ENCODE measurements at regions not wholly inside any gene's neighbourhood (a gene's known extent, or its start where the extent isn't known, plus 50 kb on each side); places are given as distances from the start of the nearest gene placed in this dataset.

GRCh38 chr14:95415993-95416392, 96.3 kb upstream of the CLMN start:
- Histone ChIP-seq H3K4me1 (peaks cover 0 to 9% (median 0%) of the 10 kb centered on the region in 12 donors), H3K36me3 (peaks cover 0 to 70% (median 23%) of the 10 kb centered on the region in 9 donors), H3K27ac (no peak overlapping the region), H3K4me3 (no peak overlapping the region), H3K9me3 (no peaks in the 10 kb centered on the region), H3K27me3 (no peaks in the 10 kb centered on the region)
- TF ChIP-seq, protein P1, sequence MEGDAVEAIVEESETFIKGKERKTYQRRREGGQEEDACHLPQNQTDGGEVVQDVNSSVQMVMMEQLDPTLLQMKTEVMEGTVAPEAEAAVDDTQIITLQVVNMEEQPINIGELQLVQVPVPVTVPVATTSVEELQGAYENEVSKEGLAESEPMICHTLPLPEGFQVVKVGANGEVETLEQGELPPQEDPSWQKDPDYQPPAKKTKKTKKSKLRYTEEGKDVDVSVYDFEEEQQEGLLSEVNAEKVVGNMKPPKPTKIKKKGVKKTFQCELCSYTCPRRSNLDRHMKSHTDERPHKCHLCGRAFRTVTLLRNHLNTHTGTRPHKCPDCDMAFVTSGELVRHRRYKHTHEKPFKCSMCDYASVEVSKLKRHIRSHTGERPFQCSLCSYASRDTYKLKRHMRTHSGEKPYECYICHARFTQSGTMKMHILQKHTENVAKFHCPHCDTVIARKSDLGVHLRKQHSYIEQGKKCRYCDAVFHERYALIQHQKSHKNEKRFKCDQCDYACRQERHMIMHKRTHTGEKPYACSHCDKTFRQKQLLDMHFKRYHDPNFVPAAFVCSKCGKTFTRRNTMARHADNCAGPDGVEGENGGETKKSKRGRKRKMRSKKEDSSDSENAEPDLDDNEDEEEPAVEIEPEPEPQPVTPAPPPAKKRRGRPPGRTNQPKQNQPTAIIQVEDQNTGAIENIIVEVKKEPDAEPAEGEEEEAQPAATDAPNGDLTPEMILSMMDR (IDR thresholded peaks at IDR 0.05): no peak
- no peak for TF ChIP-seq POLR2A (IDR thresholded peaks at IDR 0.05)
- ATAC-seq (peak in 1 of 4 donors; percentile 50), DNase-seq (no peak)
- WGBS, 4 donors: 78 to 92% (median 85%) methylated on average over 8 of the region's 8 CpGs
- intact Hi-C loops (cut with DNase I): loop anchor here in 2 of 10 donors (10.0 kb wide), 2 partner anchors 181 to 231 kb away; no protein-coding TSS in a partner anchor

GRCh38 chr14:95413289-95414215, 93.8 kb upstream of the CLMN start:
- H3K27ac ChIP-seq: no peak overlapping the region
- no peak for DNase-seq
- H3K36me3 ChIP-seq: peaks cover 0 to 59% (median 18%) of the 10 kb centered on the region in 9 donors
- H3K4me3 ChIP-seq: no peak overlapping the region
- ATAC-seq: no peak
- no peaks in the 10 kb centered on the region for H3K27me3 ChIP-seq
- TF ChIP-seq POLR2A (IDR thresholded peaks at IDR 0.05): no peak
- TF ChIP-seq, protein P1 (IDR thresholded peaks at IDR 0.05): no peak
- intact Hi-C loops (cut with DNase I): loop anchor here in 2 of 10 donors (10.0 kb wide), 2 partner anchors 179 to 229 kb away; no protein-coding TSS in a partner anchor
- H3K4me1 ChIP-seq: peaks cover 6 to 30% (median 16%) of the 10 kb centered on the region in 12 donors
- 72 to 79% (median 77%) methylated on average over 10 to 11 of the region's 11 CpGs for WGBS, 4 donors
- H3K9me3 ChIP-seq: no peaks in the 10 kb centered on the region

- intact Hi-C loops (cut with DNase I): loop anchor here in 2 of 10 donors (10.0 kb wide), 2 partner anchors 176 to 226 kb away; no protein-coding TSS in a partner anchor
- TF ChIP-seq, protein P1 (IDR thresholded peaks at IDR 0.05): no peak
- TF ChIP-seq POLR2A (IDR thresholded peaks at IDR 0.05): no peak
- ATAC-seq (no peak), DNase-seq (no peak)
- H3K27ac ChIP-seq: peak overlapping the region in 9 of 12 donors; percentile 68 to 86 (median 81)
- H3K4me1 ChIP-seq: peaks cover 9 to 37% (median 18%) of the 10 kb centered on the region in 12 donors
- H3K27me3 ChIP-seq: no peaks in the 10 kb centered on the region
- WGBS, 4 donors: 65 to 95% (median 74%) methylated on average over 2 of the region's 2 CpGs
- peaks cover 0 to 32% (median 0%) of the 10 kb centered on the region in 9 donors for H3K36me3 ChIP-seq
- no peaks in the 10 kb centered on the region for H3K9me3 ChIP-seq
- no peak overlapping the region for H3K4me3 ChIP-seq
Measured at GRCh38 chr14:95410838-95411237, 91.1 kb upstream of the CLMN start.
